NCI-H1092 (cell line): ENCODE measurements at regions not wholly inside any gene's neighbourhood (a gene's known extent, or its start where the extent isn't known, plus 50 kb on each side); places are given as distances from the start of the nearest gene placed in this dataset.
A peak's percentile ranks its signal among the peaks of the same experiment; 100 is the strongest.
"Not testable (repeated sequence)": the region's sequence is repeated elsewhere in the genome, so short reads cannot be mapped to it uniquely, and the experiment has no call there.

Experiments used
- DNase-seq: peaks from one replicate; lab custom pipeline; 2025; lab: John Stamatoyannopoulos, UW

DNA sequence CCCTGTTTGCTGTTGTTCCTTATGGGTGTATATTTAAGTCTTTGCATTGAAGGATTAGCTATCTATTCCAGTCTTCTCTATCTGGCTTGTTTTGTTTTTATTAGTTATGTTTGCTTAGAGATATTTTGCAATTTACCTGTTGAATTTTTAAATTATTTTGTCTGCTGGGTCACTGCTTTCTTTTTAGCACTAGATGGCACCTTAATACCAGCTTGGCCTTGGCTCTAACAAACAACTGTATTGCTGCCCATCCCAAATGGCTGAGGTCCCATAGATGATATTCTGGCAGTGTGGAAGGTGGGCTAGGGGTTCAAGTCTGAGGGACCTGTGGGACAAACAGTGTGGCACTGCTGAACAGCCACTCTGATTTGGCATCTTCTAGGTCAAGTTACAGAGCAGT, 144.0 kb upstream of the FBXO33 start:
- no peak for DNase-seq

GRCh38 chr14:39568809-39569538, 136.7 kb upstream of the FBXO33 start:
- DNase-seq, result no peak

GRCh38 chr14:39566795-39567194, 134.6 kb upstream of the FBXO33 start:
- DNase-seq, result no peak

- no peak for DNase-seq
These were observed 131.1 kb upstream of the FBXO33 start for GRCh38 chr14:39563361-39563760.

GRCh38 chr14:39562175-39562574, 129.9 kb upstream of the FBXO33 start:
- DNase-seq, result no peak

- no peak for DNase-seq
These were observed 126.3 kb upstream of the FBXO33 start for GRCh38 chr14:39558525-39558924.

DNA sequence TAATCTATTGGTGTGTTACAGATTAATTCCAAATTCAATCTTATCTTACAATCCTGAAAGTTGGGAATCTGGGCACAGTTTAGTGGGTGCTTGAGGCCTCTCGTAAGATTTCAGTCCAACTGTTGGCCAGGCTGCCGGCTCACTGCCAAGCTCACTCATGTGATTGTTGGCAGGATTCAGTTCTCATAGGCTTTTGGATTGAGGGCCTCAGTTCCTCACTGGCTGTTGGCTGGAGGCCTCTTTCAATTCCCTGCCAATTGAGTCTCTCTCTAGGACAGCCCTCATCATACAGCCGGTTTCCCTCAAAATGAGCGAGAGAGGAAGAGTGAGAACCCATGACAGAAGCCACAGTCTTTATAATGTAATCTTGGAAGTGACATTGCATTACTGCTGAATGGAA, 123.5 kb upstream of the FBXO33 start:
- DNase-seq, result no peak

DNA sequence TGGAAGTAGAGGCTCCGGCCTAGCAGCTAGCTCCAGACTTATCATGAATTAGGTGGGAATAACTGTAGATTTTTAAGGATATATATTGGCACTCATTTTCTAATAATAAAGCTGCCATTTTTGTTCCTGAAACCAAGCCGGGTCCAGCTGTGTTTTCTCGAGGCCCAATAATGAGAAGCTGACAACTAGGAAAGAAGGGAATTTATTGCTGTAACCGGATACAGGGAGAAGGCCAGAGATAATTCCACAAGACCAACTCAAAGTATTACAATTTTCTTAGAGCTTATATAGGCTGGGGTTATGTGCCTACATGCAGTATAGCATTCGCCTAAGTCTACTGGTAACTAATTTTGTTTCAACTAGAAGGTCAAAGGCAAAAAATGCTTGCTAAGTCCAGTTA, 122.3 kb upstream of the FBXO33 start:
- no peak for DNase-seq

- DNase-seq, result no peak
These were observed 116.1 kb upstream of the FBXO33 start for GRCh38 chr14:39548358-39548757.

- no peak for DNase-seq
These were observed 115.6 kb upstream of the FBXO33 start for GRCh38 chr14:39547845-39548244.

- no peak for DNase-seq
These were observed 73.6 kb upstream of the FBXO33 start for GRCh38 chr14:39505812-39506211.

GRCh38 chr14:39500253-39500652, 68.0 kb upstream of the FBXO33 start:
- DNase-seq, result no peak

DNA sequence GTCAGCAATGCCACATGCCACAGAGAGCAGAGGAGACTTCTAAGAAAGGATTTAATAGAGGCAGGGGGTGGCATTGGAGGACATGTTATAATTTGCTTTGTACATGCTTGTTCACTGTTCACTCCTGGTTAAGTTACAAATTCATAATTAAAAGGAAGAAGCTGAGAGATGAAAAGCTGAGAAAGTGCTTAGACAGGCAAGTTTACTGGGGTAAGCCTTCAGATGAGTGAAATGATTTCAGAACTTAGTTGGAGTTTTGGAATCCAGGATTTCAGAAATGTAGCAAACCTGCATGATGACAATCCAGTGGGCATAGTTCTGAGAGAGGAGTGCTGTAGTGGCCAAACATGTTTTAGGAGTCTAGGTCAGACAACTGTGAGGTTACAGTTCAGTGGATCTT, 67.3 kb upstream of the FBXO33 start:
- DNase-seq, result no peak

DNA sequence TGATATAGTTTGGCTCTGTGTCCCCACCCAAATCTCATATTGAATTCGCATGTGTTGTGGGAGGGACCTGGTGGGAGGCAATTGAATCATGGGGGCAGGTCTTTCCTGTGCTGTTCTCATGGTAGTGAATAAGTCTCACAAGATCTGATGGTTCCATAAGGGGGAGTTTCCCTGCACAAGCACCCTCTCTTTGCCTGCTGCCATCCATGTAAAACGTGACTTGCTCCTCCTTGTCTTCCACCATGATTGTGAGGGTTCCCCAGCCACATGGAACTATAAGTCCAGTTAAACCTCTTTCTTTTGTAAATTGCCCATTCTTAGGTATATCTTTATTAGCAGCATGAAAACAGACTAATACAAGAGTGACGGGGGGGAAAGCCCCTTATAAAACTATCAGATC, 65.4 kb upstream of the FBXO33 start:
- not testable (repeated sequence) for DNase-seq

- DNase-seq, result no peak
These were observed 60.0 kb upstream of the FBXO33 start for GRCh38 chr14:39492267-39492666.

DNA sequence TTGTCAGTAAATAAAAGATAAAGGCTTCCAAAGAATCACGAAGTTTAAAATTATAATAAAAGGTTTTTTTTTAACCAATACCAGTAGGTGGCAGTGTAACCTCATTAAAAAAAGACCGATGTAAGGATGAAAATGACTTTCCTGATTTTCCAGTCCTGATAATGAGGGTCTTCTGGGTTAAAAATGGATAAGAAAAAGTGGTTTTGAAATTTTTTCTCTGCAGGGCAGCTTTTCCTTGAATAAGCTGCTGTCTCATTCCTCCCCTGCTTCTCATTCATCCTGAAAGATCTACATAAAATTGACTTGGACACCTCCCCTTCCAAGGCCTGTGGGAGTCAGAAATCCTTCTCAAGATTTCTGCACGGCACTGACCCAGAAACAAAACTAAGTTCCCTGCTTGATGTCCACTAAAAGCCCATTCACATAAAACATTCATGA, 58.9 kb upstream of the FBXO33 start:
- peak; percentile 40 for DNase-seq

GRCh38 chr14:39488600-39488999, 56.4 kb upstream of the FBXO33 start:
- no peak for DNase-seq

- DNase-seq, result no peak
These were observed 51.4 kb upstream of the FBXO33 start for GRCh38 chr14:39483682-39484081.
